ENCODE measurements at regions not wholly inside any gene's neighbourhood (a gene's known extent, or its start where the extent isn't known, plus 50 kb on each side); places are given as distances from the start of the nearest gene placed in this dataset.

DNA sequence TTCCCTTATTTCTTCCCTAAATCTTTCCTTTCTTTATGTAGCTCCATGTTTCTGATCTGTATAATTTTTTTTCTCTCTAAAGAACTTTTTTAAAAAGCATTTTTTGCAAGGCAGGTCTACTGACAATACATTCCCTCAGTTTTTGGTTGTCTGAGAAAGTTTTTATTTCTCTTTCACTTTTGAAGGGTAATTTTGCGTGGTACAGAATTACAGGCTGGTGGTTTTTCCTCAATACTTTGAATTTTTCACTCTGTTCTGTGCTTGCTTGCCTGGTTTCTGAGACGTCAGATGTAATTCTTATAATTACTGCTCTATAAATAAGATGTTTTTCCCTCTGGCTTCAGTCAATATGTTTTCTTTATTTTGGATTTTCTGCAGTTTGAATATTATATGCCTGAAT, 205.4 kb upstream of the VSTM2A start:
- no peak for TF ChIP-seq CTCF (IDR thresholded peaks at IDR 0.05; ENCODE audit: unreplicated experiment)
- Mint-ChIP-seq H3K4me1 (peaks cover 8% of the 10 kb centered on the region), H3K27ac (no peak overlapping the region), H3K4me3 (no peak overlapping the region), H3K36me3 (no peaks in the 10 kb centered on the region), H3K27me3 (ENCODE audit: low read depth) (no peaks in the 10 kb centered on the region), H3K9me3 (no peaks in the 10 kb centered on the region)
- DNase-seq (ENCODE audit: low spot score in 2 of 2, unreplicated experiment in 2 of 2) = no peak

DNA sequence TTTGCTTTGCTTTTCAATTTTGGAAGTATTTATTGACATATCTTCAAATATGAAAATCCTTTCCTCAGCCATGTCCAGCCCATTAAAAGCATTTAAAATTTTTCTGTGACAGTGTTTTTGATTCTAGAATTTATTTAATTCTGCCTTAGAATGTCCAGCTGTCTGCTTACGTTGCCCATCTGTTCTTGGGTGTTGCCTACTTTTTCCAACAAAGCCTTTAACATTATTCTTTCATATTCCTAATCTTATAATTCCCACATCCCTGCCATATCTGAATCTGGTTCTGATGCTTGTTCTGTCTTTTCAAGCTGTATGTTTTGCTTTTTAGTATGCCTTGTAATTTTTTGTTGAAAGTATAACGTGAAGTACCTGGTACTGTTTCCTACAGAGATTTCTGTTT, 204.7 kb upstream of the VSTM2A start:
- Mint-ChIP-seq H3K4me3 (no peak overlapping the region), H3K27ac (no peak overlapping the region), H3K36me3 (no peaks in the 10 kb centered on the region), H3K27me3 (ENCODE audit: low read depth) (no peaks in the 10 kb centered on the region), H3K4me1 (peaks cover 8% of the 10 kb centered on the region), H3K9me3 (no peaks in the 10 kb centered on the region)
- DNase-seq (ENCODE audit: low spot score in 2 of 2, unreplicated experiment in 2 of 2) = no peak
- TF ChIP-seq CTCF (IDR thresholded peaks at IDR 0.05; ENCODE audit: unreplicated experiment) = no peak

- Mint-ChIP-seq H3K27me3 (ENCODE audit: low read depth) (no peaks in the 10 kb centered on the region), H3K36me3 (no peaks in the 10 kb centered on the region), H3K4me1 (peaks cover 8% of the 10 kb centered on the region), H3K4me3 (no peak overlapping the region), H3K27ac (no peak overlapping the region), H3K9me3 (no peaks in the 10 kb centered on the region)
- no peak for TF ChIP-seq CTCF (IDR thresholded peaks at IDR 0.05; ENCODE audit: unreplicated experiment)
- DNase-seq (ENCODE audit: low spot score in 2 of 2, unreplicated experiment in 2 of 2) = no peak
These were observed 203.9 kb upstream of the VSTM2A start for GRCh38 chr7:54338319-54338718.

- no peak for DNase-seq (ENCODE audit: low spot score in 2 of 2, unreplicated experiment in 2 of 2)
- H3K4me1 Mint-ChIP-seq = peaks cover 8% of the 10 kb centered on the region
- no peaks in the 10 kb centered on the region for H3K27me3 Mint-ChIP-seq (ENCODE audit: low read depth)
- no peak overlapping the region for H3K27ac Mint-ChIP-seq
- no peak for TF ChIP-seq CTCF (IDR thresholded peaks at IDR 0.05; ENCODE audit: unreplicated experiment)
- no peak overlapping the region for H3K4me3 Mint-ChIP-seq
- H3K9me3 Mint-ChIP-seq = no peaks in the 10 kb centered on the region
- no peaks in the 10 kb centered on the region for H3K36me3 Mint-ChIP-seq
These were observed 203.1 kb upstream of the VSTM2A start for GRCh38 chr7:54339073-54339472.

GRCh38 chr7:54342458-54342857, 199.7 kb upstream of the VSTM2A start:
- Mint-ChIP-seq H3K4me3 (no peak overlapping the region), H3K4me1 (peaks cover 11% of the 10 kb centered on the region), H3K36me3 (no peaks in the 10 kb centered on the region), H3K9me3 (no peaks in the 10 kb centered on the region), H3K27me3 (ENCODE audit: low read depth) (no peaks in the 10 kb centered on the region), H3K27ac (no peak overlapping the region)
- TF ChIP-seq CTCF (IDR thresholded peaks at IDR 0.05; ENCODE audit: unreplicated experiment) = no peak
- DNase-seq (ENCODE audit: low spot score in 2 of 2, unreplicated experiment in 2 of 2) = no peak

- H3K27me3 Mint-ChIP-seq (ENCODE audit: low read depth) = no peaks in the 10 kb centered on the region
- no peak for DNase-seq (ENCODE audit: low spot score in 2 of 2, unreplicated experiment in 2 of 2)
- no peak for TF ChIP-seq CTCF (IDR thresholded peaks at IDR 0.05; ENCODE audit: unreplicated experiment)
- peaks cover 11% of the 10 kb centered on the region for H3K4me1 Mint-ChIP-seq
- H3K36me3 Mint-ChIP-seq = no peaks in the 10 kb centered on the region
- no peak overlapping the region for H3K4me3 Mint-ChIP-seq
- H3K9me3 Mint-ChIP-seq = peaks cover 4% of the 10 kb centered on the region
- H3K27ac Mint-ChIP-seq = no peak overlapping the region
These were observed 198.7 kb upstream of the VSTM2A start for GRCh38 chr7:54343511-54343910.

Data from mesothelial cell of epicardium (in vitro differentiated cells).